RPMI7951 (cell line): ENCODE measurements at regions not wholly inside any gene's neighbourhood (a gene's known extent, or its start where the extent isn't known, plus 50 kb on each side); places are given as distances from the start of the nearest gene placed in this dataset.
"Not testable (repeated sequence)": the region's sequence is repeated elsewhere in the genome, so short reads cannot be mapped to it uniquely, and the experiment has no call there.

Experiments
- DNase-seq: peaks from one replicate; pipeline ENCODE4 v3.0.0-alpha.2; 2012; ENCODE audit warnings: low read depth

- no peak for DNase-seq
Measured at GRCh38 chr15:70602834-70603560, 160.4 kb downstream of the UACA start.

GRCh38 chr15:70602281-70602680 lies 161.1 kb downstream of the UACA start:
- DNase-seq: no peak

GRCh38 chr15:70597945-70598344 lies 165.4 kb downstream of the UACA start:
- no peak for DNase-seq

- DNase-seq: peak; percentile 42
Measured at GRCh38 chr15:70597056-70597603, 166.2 kb downstream of the UACA start.

- DNase-seq: peak; percentile 90
Measured at GRCh38 chr15:70596354-70597055, 166.9 kb downstream of the UACA start.

- DNase-seq: no peak
Measured at GRCh38 chr15:70593795-70594194, 169.6 kb downstream of the UACA start.

GRCh38 chr15:70589728-70590127 lies 173.6 kb downstream of the UACA start:
- no peak for DNase-seq

- peak; percentile 86 for DNase-seq
Measured at GRCh38 chr15:70589221-70589620, 174.1 kb downstream of the UACA start.

GRCh38 chr15:70588613-70589012 lies 174.7 kb downstream of the UACA start:
- DNase-seq: no peak

GRCh38 chr15:70587896-70588567 lies 175.3 kb downstream of the UACA start:
- DNase-seq: no peak

GRCh38 chr15:70587012-70587634 lies 176.2 kb downstream of the UACA start:
- DNase-seq: not testable (repeated sequence)

GRCh38 chr15:70586241-70586640 lies 177.1 kb downstream of the UACA start:
- DNase-seq: no peak

GRCh38 chr15:70585707-70586034 lies 177.7 kb downstream of the UACA start:
- DNase-seq: no peak

GRCh38 chr15:70584838-70585706 lies 178.3 kb downstream of the UACA start:
- DNase-seq: peak; percentile 75

GRCh38 chr15:70584441-70584837 lies 178.9 kb downstream of the UACA start:
- no peak for DNase-seq

- DNase-seq: no peak
Measured at GRCh38 chr15:70583006-70583405, 180.4 kb downstream of the UACA start.

GRCh38 chr15:70582143-70582945 lies 181.0 kb downstream of the UACA start:
- DNase-seq: peak; percentile 63

- no peak for DNase-seq
Measured at GRCh38 chr15:70580958-70581357, 182.4 kb downstream of the UACA start.

- no peak for DNase-seq
Measured at GRCh38 chr15:70580286-70580685, 183.1 kb downstream of the UACA start.

- no peak for DNase-seq
Measured at GRCh38 chr15:70579766-70580165, 183.6 kb downstream of the UACA start.
